Prostate gland (tissue), 2 donors: ENCODE measurements at regions not wholly inside any gene's neighbourhood (a gene's known extent, or its start where the extent isn't known, plus 50 kb on each side); places are given as distances from the start of the nearest gene placed in this dataset.
A peak's percentile ranks its signal among the peaks of the same experiment; 100 is the strongest.

Experiments used
- POLR2A ChIP-seq: fragments of 450-650 bp; IDR thresholded peaks from one replicate; pipeline ENCODE4 v1.6.1; 2016; ENCODE audit warnings: antibody characterized with exemption, mild to moderate bottlenecking
- POLR2AphosphoS5 ChIP-seq: sonication (generic); formaldehyde crosslinking; IDR thresholded peaks from one replicate; pipeline ENCODE4 v1.6.1; 2017; ENCODE audit warnings: antibody characterized with exemption
- TF ChIP-seq, protein P1 (sequence below), 4 experiments: fragments of 200-600 bp in 2 of 4; fragments of 450-650 bp in 2 of 4; sonication (generic) in 2 of 4; IDR thresholded peaks; 1 replicate in 3 of 4; 2 replicates in 1 of 4; pipeline ENCODE4 v1.5.1; 2016 to 2019; ENCODE audit warnings: antibody characterized with exemption in 4 of 4, mild to moderate bottlenecking in 2 of 4, moderate library complexity in 2 of 4

DNA sequence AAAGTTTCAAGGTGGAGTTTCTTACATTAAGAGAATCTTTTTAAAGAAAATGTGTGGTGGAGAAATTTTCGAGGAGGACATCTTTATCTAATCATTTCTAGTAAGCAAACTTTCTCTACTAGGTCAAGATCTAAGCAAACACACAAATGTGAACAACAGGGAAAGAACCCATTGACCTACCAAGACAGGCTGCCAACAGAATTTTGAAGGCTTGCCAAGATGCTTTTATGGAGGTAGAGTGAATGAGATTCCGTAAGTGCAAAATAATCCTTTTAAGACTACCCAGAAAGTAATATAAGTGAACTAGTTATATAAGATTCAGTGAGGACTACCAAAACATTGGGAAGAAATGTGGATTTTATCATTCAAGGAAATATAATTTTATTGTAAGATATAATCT is 357.1 kb upstream of the PDE3A start:
- TF ChIP-seq POLR2A (no peak), POLR2AphosphoS5 (peak; percentile 28)
- TF ChIP-seq, protein P1, sequence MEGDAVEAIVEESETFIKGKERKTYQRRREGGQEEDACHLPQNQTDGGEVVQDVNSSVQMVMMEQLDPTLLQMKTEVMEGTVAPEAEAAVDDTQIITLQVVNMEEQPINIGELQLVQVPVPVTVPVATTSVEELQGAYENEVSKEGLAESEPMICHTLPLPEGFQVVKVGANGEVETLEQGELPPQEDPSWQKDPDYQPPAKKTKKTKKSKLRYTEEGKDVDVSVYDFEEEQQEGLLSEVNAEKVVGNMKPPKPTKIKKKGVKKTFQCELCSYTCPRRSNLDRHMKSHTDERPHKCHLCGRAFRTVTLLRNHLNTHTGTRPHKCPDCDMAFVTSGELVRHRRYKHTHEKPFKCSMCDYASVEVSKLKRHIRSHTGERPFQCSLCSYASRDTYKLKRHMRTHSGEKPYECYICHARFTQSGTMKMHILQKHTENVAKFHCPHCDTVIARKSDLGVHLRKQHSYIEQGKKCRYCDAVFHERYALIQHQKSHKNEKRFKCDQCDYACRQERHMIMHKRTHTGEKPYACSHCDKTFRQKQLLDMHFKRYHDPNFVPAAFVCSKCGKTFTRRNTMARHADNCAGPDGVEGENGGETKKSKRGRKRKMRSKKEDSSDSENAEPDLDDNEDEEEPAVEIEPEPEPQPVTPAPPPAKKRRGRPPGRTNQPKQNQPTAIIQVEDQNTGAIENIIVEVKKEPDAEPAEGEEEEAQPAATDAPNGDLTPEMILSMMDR (IDR thresholded peaks at IDR 0.05), result no peak
